K562 (cell line): ENCODE measurements at regions not wholly inside any gene's neighbourhood (a gene's known extent, or its start where the extent isn't known, plus 50 kb on each side); places are given as distances from the start of the nearest gene placed in this dataset.

Experiments used
- ATAC-seq: fragments of 200-7000 bp; cut with Tn5 transposase; 3 replicates; pipeline ENCODE4 v1.9.1; 2020; ENCODE audit warnings: moderate library complexity
- BruUV-seq: library from RNA; stranded (reverse); fragments of 400-500 nt; replicated peaks from 2 replicates; lab custom pipeline; 2021; lab: Mats Ljungman, UMichigan
- CTCF ChIA-PET: fragments of 300-600 bp; formaldehyde crosslinking; extraction: SDS; loops from one replicate; lab custom pipeline; 2021; ENCODE audit warnings: low intra/inter-chr PET ratio; lab: Yijun Ruan, JAX
- POLR2A ChIA-PET: fragments of 300-600, 350-650 bp; sonication (Branson Sonifier 250); formaldehyde crosslinking; extraction: SDS; loops from one replicate; lab custom pipeline; 2021; ENCODE audit warnings: antibody characterized with exemption, inconsistent platforms; lab: Yijun Ruan, JAX
- DNase-seq, 4 experiments: peaks; one replicate each; pipeline versions ENCODE4 v3.0.0 to v3.0.0-alpha.2; 2011 to 2018; ENCODE audit warnings: low spot score in 3 of 4, mixed read lengths in 3 of 4; ENCODE audit errors: extremely low read depth in 1 of 4
- FAIRE-seq: peaks from 2 replicates; lab custom pipeline; 2011; peaks lifted over from hg19 to GRCh38; lab: Jason Lieb, UNC
- H2AFZ ChIP-seq: 2 replicates; pipeline ENCODE4 v1.6.0; 2011; ENCODE audit warnings: low read depth, low read length, control low read depth, inconsistent platforms
- H3K27ac ChIP-seq: fragments of 200-600 bp; 3 replicates; pipeline ENCODE4 v1.8.0; 2011; ENCODE audit warnings: low read depth, mild to moderate bottlenecking, control low read depth, inconsistent platforms, low read length, moderate library complexity, mixed read lengths; ENCODE audit errors: extremely low read depth
- H3K27me3 ChIP-seq, 2 experiments: fragments of 300-600 bp in 1 of 2; 2 replicates in 1 of 2; 3 replicates in 1 of 2; pipeline versions ENCODE4 v1.6.0 to v1.8.0; 2011; ENCODE audit warnings: inconsistent platforms in 2 of 2, low read length in 2 of 2, mild to moderate bottlenecking in 1 of 2, mixed read lengths in 1 of 2, moderate library complexity in 1 of 2; ENCODE audit not compliant: control insufficient read depth in 2 of 2, insufficient read depth in 2 of 2
- H3K36me3 ChIP-seq: fragments of 300-600 bp; 3 replicates; pipeline ENCODE4 v1.8.0; 2011; ENCODE audit warnings: mild to moderate bottlenecking, low read length, inconsistent platforms; ENCODE audit not compliant: control insufficient read depth, insufficient read depth
- H3K4me1 ChIP-seq, 2 experiments: fragments of 200-600 bp in 1 of 2; replicated peaks in 1 of 2; 2 replicates in 1 of 2; 3 replicates in 1 of 2; pipeline versions ENCODE4 v1.5.1 to v1.8.0; 2011; ENCODE audit warnings: inconsistent platforms in 2 of 2, low read length in 2 of 2, mild to moderate bottlenecking in 1 of 2, mixed read lengths in 1 of 2, moderate library complexity in 1 of 2; ENCODE audit not compliant: control insufficient read depth in 2 of 2, insufficient read depth in 2 of 2
- H3K4me2 ChIP-seq: 2 replicates; pipeline ENCODE4 v1.6.1; 2011; ENCODE audit warnings: low read length, control low read depth, inconsistent platforms, mixed read lengths; ENCODE audit not compliant: insufficient read depth
- H3K4me3 ChIP-seq: fragments of 200-600 bp; sonication (generic), shearing (Covaris generic); 2 replicates; pipeline ENCODE4 v1.5.1; 2016; ENCODE audit warnings: control low read depth, inconsistent platforms
- H3K79me2 ChIP-seq: fragments of 200-600 bp; 3 replicates; pipeline ENCODE4 v1.8.0; 2011; ENCODE audit warnings: low read length, inconsistent platforms; ENCODE audit not compliant: control insufficient read depth, insufficient read depth
- H3K9ac ChIP-seq, 2 experiments: 2 replicates each; pipeline versions ENCODE4 v1.6.0 to v1.6.1; 2011; ENCODE audit warnings: low read depth in 2 of 2, low read length in 2 of 2, control low read depth in 1 of 2, inconsistent platforms in 1 of 2, mild to moderate bottlenecking in 1 of 2, mixed read lengths in 1 of 2; ENCODE audit not compliant: insufficient read depth in 1 of 2
- H3K9me1 ChIP-seq: one replicate; pipeline ENCODE4 v1.6.0; 2011; ENCODE audit warnings: inconsistent platforms, mild to moderate bottlenecking, low read length, moderate library complexity; ENCODE audit not compliant: control insufficient read depth, insufficient read depth
- H3K9me3 ChIP-seq: replicated peaks from 2 replicates; pipeline ENCODE4 v1.5.1; 2011; ENCODE audit warnings: low read depth, low read length, inconsistent platforms; ENCODE audit not compliant: control insufficient read depth, insufficient read depth
- H4K20me1 ChIP-seq: replicated peaks from 2 replicates; pipeline ENCODE4 v1.6.1; 2011; ENCODE audit warnings: low read length, inconsistent platforms, mixed read lengths; ENCODE audit not compliant: control insufficient read depth, insufficient read depth
- CREM ChIP-seq: IDR thresholded peaks from 2 replicates; pipeline ENCODE4 v1.6.1; 2014; ENCODE audit warnings: antibody characterized with exemption, low read depth
- DMBX1 ChIP-seq: fragments of 250-450 bp; sonication (Bioruptor Pico); IDR thresholded peaks from 2 replicates; pipeline ENCODE4 v1.8.0; 2022; ENCODE audit warnings: inconsistent platforms, mild to moderate bottlenecking, moderate library complexity, borderline replicate concordance
- HNRNPUL1 ChIP-seq: fragments of 200-400 bp; formaldehyde crosslinking; IDR thresholded peaks from 2 replicates; pipeline ENCODE4 v1.6.1; 2017; ENCODE audit warnings: low read length
- NFIC ChIP-seq: fragments of 450-650 bp; IDR thresholded peaks from 2 replicates; pipeline ENCODE4 v1.6.1; 2017; ENCODE audit warnings: mild to moderate bottlenecking, inconsistent platforms
- SIN3B ChIP-seq: fragments of 450-650 bp; IDR thresholded peaks from 2 replicates; pipeline ENCODE4 v1.6.1; 2017; ENCODE audit warnings: low read depth, mild to moderate bottlenecking, moderate library complexity
- ZNF121 ChIP-seq: sonication (generic); formaldehyde crosslinking; conservative IDR thresholded peaks from 2 replicates; pipeline ENCODE4 v1.8.0; 2022; ENCODE audit warnings: missing genetic modification reagents
- ZNF134 ChIP-seq: fragments of 250-450 bp; sonication (Bioruptor Pico); conservative IDR thresholded peaks from 2 replicates; pipeline ENCODE4 v1.4.0; 2020
- ZNF41 ChIP-seq: fragments of 250-450 bp; sonication (Bioruptor Pico); conservative IDR thresholded peaks from 2 replicates; pipeline ENCODE4 v1.4.0; 2020; ENCODE audit warnings: mild to moderate bottlenecking
- WGBS: fragments of 100-300 bp; shearing (Covaris generic); methylation state at CpG from one replicate; pipeline ENCODE4 v1.1.6; 2016; ENCODE audit warnings: low coverage, mixed read lengths; ENCODE audit not compliant: insufficient coverage; ENCODE audit errors: missing lambda C conversion rate; 5-methylcytosine and 5-hydroxymethylcytosine counted together
- in situ Hi-C: fragments of 300-500 bp; cut with MboI; formaldehyde crosslinking; loops from 4 replicates; pipeline ENCODE4 v1.15.0; 2018; ENCODE audit warnings: inconsistent platforms, mixed read lengths
- intact Hi-C: fragments of 100-400 bp; cut with micrococcal nuclease; formaldehyde crosslinking; loops from 2 replicates; pipeline ENCODE4 v1.14.2; 2022
- TF ChIP-seq, protein P1 (sequence below): IDR thresholded peaks from 2 replicates; pipeline ENCODE4 v1.6.1; 2011; ENCODE audit not compliant: insufficient read length; ENCODE audit errors: extremely low read depth
- TF ChIP-seq, protein P2 (sequence below): fragments of 200-400 bp; formaldehyde crosslinking; IDR thresholded peaks from 2 replicates; pipeline ENCODE4 v1.6.1; 2017; ENCODE audit warnings: mild to moderate bottlenecking, low read depth, low read length, moderate library complexity

DNA sequence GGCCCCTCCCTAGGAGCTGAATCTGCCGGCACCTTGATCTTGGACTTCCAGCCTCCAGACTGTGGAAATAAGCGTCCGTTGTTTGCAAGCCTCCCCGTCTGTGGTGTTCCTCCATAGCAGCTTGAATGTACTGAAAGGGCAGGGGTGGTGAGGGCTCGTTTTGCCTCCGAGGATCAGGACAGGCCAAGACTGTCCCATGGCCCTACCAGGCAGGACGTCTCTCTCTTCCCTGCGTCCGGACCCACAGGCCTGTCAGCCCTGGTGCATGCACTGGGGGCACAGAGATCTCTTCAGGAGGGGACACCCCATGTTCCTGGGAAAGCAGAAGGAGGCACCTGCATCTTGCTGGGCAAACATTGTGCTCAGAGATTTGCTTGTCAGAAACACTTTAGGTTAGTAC lies 156.3 kb upstream of the C1orf174 start:
- Histone ChIP-seq H3K79me2 (no peaks in the 10 kb centered on the region), H4K20me1 (0 out of 2 replicates have a peak, but pooled peaks cover 3% of the 10 kb centered on the region), H3K9me3 (no peaks in the 10 kb centered on the region), H3K36me3 (no peaks in the 10 kb centered on the region), H3K27ac (no peak overlapping the region), H3K9me1 (no peaks in the 10 kb centered on the region), H2AFZ (no peak overlapping the region), H3K4me2 (no peak overlapping the region), H3K27me3 (peaks cover 15 to 69% of the 10 kb centered on the region in 2 experiments; a peak in 4 of 5 replicates), H3K4me1 (no peaks in the 10 kb centered on the region), H3K9ac (no peak overlapping the region), H3K4me3 (no peak overlapping the region)
- DNase-seq (no peak), ATAC-seq (no peak), FAIRE-seq (no peak)
- POLR2A ChIA-PET: no interaction called here
- CTCF ChIA-PET: no interaction called here
- BruUV-seq: no TSS peak
- WGBS: 0% methylated on average over 9 of the region's 9 CpGs
- intact Hi-C loops (no loop called here), in situ Hi-C loops (no loop called here)
- TF ChIP-seq ZNF134 (no peak), CREM (no peak), ZNF41 (CRISPR knock-in tag) (no peak), ZNF121 (CRISPR knock-in tag) (no peak), NFIC (no peak), HNRNPUL1 (no peak), SIN3B (no peak), DMBX1 (CRISPR knock-in tag) (no peak)
- TF ChIP-seq, protein P1, sequence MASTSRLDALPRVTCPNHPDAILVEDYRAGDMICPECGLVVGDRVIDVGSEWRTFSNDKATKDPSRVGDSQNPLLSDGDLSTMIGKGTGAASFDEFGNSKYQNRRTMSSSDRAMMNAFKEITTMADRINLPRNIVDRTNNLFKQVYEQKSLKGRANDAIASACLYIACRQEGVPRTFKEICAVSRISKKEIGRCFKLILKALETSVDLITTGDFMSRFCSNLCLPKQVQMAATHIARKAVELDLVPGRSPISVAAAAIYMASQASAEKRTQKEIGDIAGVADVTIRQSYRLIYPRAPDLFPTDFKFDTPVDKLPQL: no peak
- TF ChIP-seq, protein P2, sequence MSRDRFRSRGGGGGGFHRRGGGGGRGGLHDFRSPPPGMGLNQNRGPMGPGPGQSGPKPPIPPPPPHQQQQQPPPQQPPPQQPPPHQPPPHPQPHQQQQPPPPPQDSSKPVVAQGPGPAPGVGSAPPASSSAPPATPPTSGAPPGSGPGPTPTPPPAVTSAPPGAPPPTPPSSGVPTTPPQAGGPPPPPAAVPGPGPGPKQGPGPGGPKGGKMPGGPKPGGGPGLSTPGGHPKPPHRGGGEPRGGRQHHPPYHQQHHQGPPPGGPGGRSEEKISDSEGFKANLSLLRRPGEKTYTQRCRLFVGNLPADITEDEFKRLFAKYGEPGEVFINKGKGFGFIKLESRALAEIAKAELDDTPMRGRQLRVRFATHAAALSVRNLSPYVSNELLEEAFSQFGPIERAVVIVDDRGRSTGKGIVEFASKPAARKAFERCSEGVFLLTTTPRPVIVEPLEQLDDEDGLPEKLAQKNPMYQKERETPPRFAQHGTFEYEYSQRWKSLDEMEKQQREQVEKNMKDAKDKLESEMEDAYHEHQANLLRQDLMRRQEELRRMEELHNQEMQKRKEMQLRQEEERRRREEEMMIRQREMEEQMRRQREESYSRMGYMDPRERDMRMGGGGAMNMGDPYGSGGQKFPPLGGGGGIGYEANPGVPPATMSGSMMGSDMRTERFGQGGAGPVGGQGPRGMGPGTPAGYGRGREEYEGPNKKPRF: no peak
